Immature natural killer cell (primary cell): ENCODE measurements at regions not wholly inside any gene's neighbourhood (a gene's known extent, or its start where the extent isn't known, plus 50 kb on each side); places are given as distances from the start of the nearest gene placed in this dataset.
A peak's percentile ranks its signal among the peaks of the same experiment; 100 is the strongest.

ENCODE experiments used
- DNase-seq, 3 donors: peaks; one replicate each; pipeline ENCODE4 v3.0.0; 2022; ENCODE audit warnings: mixed read lengths in 1 of 3
- H3K27ac Mint-ChIP-seq, 6 donors: one replicate each; pipeline ENCODE4 v1.8.0; 2020; ENCODE audit warnings: mixed read lengths in 6 of 6, mild to moderate bottlenecking in 5 of 6, inconsistent platforms in 4 of 6, moderate library complexity in 3 of 6
- H3K27me3 Mint-ChIP-seq, 3 donors: one replicate each; pipeline ENCODE4 v1.8.0; 2020 to 2021; ENCODE audit warnings: low read depth in 3 of 3, mild to moderate bottlenecking in 3 of 3, mixed read lengths in 3 of 3, moderate library complexity in 3 of 3, inconsistent platforms in 1 of 3
- H3K36me3 Mint-ChIP-seq, 3 donors: one replicate each; pipeline ENCODE4 v1.8.0; 2020; ENCODE audit warnings: mixed read lengths in 3 of 3, inconsistent platforms in 2 of 3, mild to moderate bottlenecking in 2 of 3
- H3K4me1 Mint-ChIP-seq, 2 donors: one replicate each; pipeline ENCODE4 v1.8.0; 2020; ENCODE audit warnings: inconsistent platforms in 2 of 2, mild to moderate bottlenecking in 2 of 2, mixed read lengths in 2 of 2, moderate library complexity in 1 of 2
- H3K4me3 Mint-ChIP-seq, 5 donors: one replicate each; pipeline ENCODE4 v1.8.0; 2020; ENCODE audit warnings: mild to moderate bottlenecking in 5 of 5, mixed read lengths in 5 of 5, inconsistent platforms in 3 of 5, moderate library complexity in 3 of 5
- H3K9me3 Mint-ChIP-seq, 6 donors: one replicate each; pipeline ENCODE4 v1.8.0; 2020; ENCODE audit warnings: mild to moderate bottlenecking in 6 of 6, mixed read lengths in 6 of 6, inconsistent platforms in 4 of 6, moderate library complexity in 3 of 6

GRCh38 chr12:92439420-92439805 is 263.4 kb upstream of the PLEKHG7 start:
- Mint-ChIP-seq H3K9me3 (no peaks in the 10 kb centered on the region), H3K4me1 (peaks cover 7 to 24% of the 10 kb centered on the region in 2 donors), H3K36me3 (peaks cover 0 to 12% (median 0%) of the 10 kb centered on the region in 3 donors), H3K4me3 (no peak overlapping the region), H3K27ac (no peak overlapping the region), H3K27me3 (peaks cover 0 to 4% (median 4%) of the 10 kb centered on the region in 3 donors)
- no peak for DNase-seq

- peaks cover 0 to 12% (median 0%) of the 10 kb centered on the region in 3 donors for H3K36me3 Mint-ChIP-seq
- H3K27me3 Mint-ChIP-seq = peaks cover 0 to 4% (median 4%) of the 10 kb centered on the region in 3 donors
- peaks cover 7 to 29% of the 10 kb centered on the region in 2 donors for H3K4me1 Mint-ChIP-seq
- H3K27ac Mint-ChIP-seq = no peak overlapping the region
- no peaks in the 10 kb centered on the region for H3K9me3 Mint-ChIP-seq
- no peak for DNase-seq
- no peak overlapping the region for H3K4me3 Mint-ChIP-seq
These were observed 264.0 kb upstream of the PLEKHG7 start for GRCh38 chr12:92438641-92439419.

GRCh38 chr12:92437452-92437851 is 265.3 kb upstream of the PLEKHG7 start:
- DNase-seq = no peak
- Mint-ChIP-seq H3K27ac (no peak overlapping the region), H3K9me3 (no peaks in the 10 kb centered on the region), H3K4me3 (no peak overlapping the region), H3K36me3 (peaks cover 0 to 9% (median 0%) of the 10 kb centered on the region in 3 donors), H3K4me1 (peaks cover 6 to 29% of the 10 kb centered on the region in 2 donors), H3K27me3 (peaks cover 0 to 8% (median 4%) of the 10 kb centered on the region in 3 donors)

- Mint-ChIP-seq H3K27ac (no peak overlapping the region), H3K9me3 (no peaks in the 10 kb centered on the region), H3K4me3 (no peak overlapping the region), H3K36me3 (peaks cover 0 to 9% (median 0%) of the 10 kb centered on the region in 3 donors), H3K4me1 (peaks cover 11 to 35% of the 10 kb centered on the region in 2 donors), H3K27me3 (peaks cover 0 to 8% (median 1%) of the 10 kb centered on the region in 3 donors)
- DNase-seq = no peak
These were observed 265.9 kb upstream of the PLEKHG7 start for GRCh38 chr12:92436856-92437255.

- H3K27ac Mint-ChIP-seq = no peak overlapping the region
- peaks cover 0 to 9% (median 0%) of the 10 kb centered on the region in 3 donors for H3K36me3 Mint-ChIP-seq
- H3K4me3 Mint-ChIP-seq = no peak overlapping the region
- DNase-seq = no peak
- H3K9me3 Mint-ChIP-seq = no peaks in the 10 kb centered on the region
- H3K4me1 Mint-ChIP-seq = peaks cover 21 to 52% of the 10 kb centered on the region in 2 donors
- peaks cover 0 to 8% (median 1%) of the 10 kb centered on the region in 3 donors for H3K27me3 Mint-ChIP-seq
These were observed 268.2 kb upstream of the PLEKHG7 start for GRCh38 chr12:92434607-92435025.

GRCh38 chr12:92432724-92433441 is 269.9 kb upstream of the PLEKHG7 start:
- peaks cover 0 to 6% (median 1%) of the 10 kb centered on the region in 3 donors for H3K27me3 Mint-ChIP-seq
- no peak for DNase-seq
- H3K27ac Mint-ChIP-seq = peak overlapping the region in 2 of 6 donors; percentile 23 to 54
- peaks cover 21 to 61% of the 10 kb centered on the region in 2 donors for H3K4me1 Mint-ChIP-seq
- peaks cover 0 to 9% (median 0%) of the 10 kb centered on the region in 3 donors for H3K36me3 Mint-ChIP-seq
- H3K4me3 Mint-ChIP-seq = no peak overlapping the region
- H3K9me3 Mint-ChIP-seq = peaks cover 0 to 4% (median 0%) of the 10 kb centered on the region in 6 donors

- Mint-ChIP-seq H3K4me1 (peaks cover 16 to 66% of the 10 kb centered on the region in 2 donors), H3K36me3 (peaks cover 0 to 9% (median 0%) of the 10 kb centered on the region in 3 donors), H3K27ac (peak overlapping the region in 3 of 6 donors; percentile 38 to 73 (median 57)), H3K27me3 (peaks cover 0 to 3% (median 1%) of the 10 kb centered on the region in 3 donors), H3K4me3 (peak overlapping the region; percentile 15 to 79 (median 48)), H3K9me3 (peaks cover 0 to 4% (median 0%) of the 10 kb centered on the region in 6 donors)
- peak; percentile 39 to 58 (median 46) for DNase-seq
These were observed 271.6 kb upstream of the PLEKHG7 start for GRCh38 chr12:92431146-92431545.

GRCh38 chr12:92426332-92426731 is 276.5 kb upstream of the PLEKHG7 start:
- no peaks in the 10 kb centered on the region for H3K27me3 Mint-ChIP-seq
- peaks cover 0 to 4% (median 0%) of the 10 kb centered on the region in 6 donors for H3K9me3 Mint-ChIP-seq
- DNase-seq = no peak
- H3K36me3 Mint-ChIP-seq = no peaks in the 10 kb centered on the region
- peak overlapping the region in 2 of 6 donors; percentile 7 to 78 for H3K27ac Mint-ChIP-seq
- no peak overlapping the region for H3K4me3 Mint-ChIP-seq
- H3K4me1 Mint-ChIP-seq = peaks cover 7 to 35% of the 10 kb centered on the region in 2 donors

GRCh38 chr12:92425165-92425564 is 277.6 kb upstream of the PLEKHG7 start:
- no peak overlapping the region for H3K27ac Mint-ChIP-seq
- peaks cover 2 to 23% of the 10 kb centered on the region in 2 donors for H3K4me1 Mint-ChIP-seq
- peaks cover 0 to 4% (median 0%) of the 10 kb centered on the region in 6 donors for H3K9me3 Mint-ChIP-seq
- no peak overlapping the region for H3K4me3 Mint-ChIP-seq
- DNase-seq = no peak
- peaks cover 0 to 4% (median 3%) of the 10 kb centered on the region in 3 donors for H3K36me3 Mint-ChIP-seq
- no peaks in the 10 kb centered on the region for H3K27me3 Mint-ChIP-seq

- Mint-ChIP-seq H3K27me3 (no peaks in the 10 kb centered on the region), H3K36me3 (peaks cover 0 to 7% (median 4%) of the 10 kb centered on the region in 3 donors), H3K27ac (no peak overlapping the region), H3K4me3 (no peak overlapping the region), H3K9me3 (peaks cover 0 to 4% (median 0%) of the 10 kb centered on the region in 6 donors), H3K4me1 (peaks cover 2 to 21% of the 10 kb centered on the region in 2 donors)
- no peak for DNase-seq
These were observed 278.5 kb upstream of the PLEKHG7 start for GRCh38 chr12:92424338-92424737.

GRCh38 chr12:92421701-92422100 is 276.1 kb upstream of the BTG1 start:
- peaks cover 0 to 2% (median 0%) of the 10 kb centered on the region in 3 donors for H3K27me3 Mint-ChIP-seq
- peaks cover 0 to 7% (median 4%) of the 10 kb centered on the region in 3 donors for H3K36me3 Mint-ChIP-seq
- H3K27ac Mint-ChIP-seq = no peak overlapping the region
- H3K9me3 Mint-ChIP-seq = no peaks in the 10 kb centered on the region
- peaks cover 2 to 5% of the 10 kb centered on the region in 2 donors for H3K4me1 Mint-ChIP-seq
- DNase-seq = no peak
- no peak overlapping the region for H3K4me3 Mint-ChIP-seq

GRCh38 chr12:92421042-92421441 is 275.4 kb upstream of the BTG1 start:
- Mint-ChIP-seq H3K27ac (no peak overlapping the region), H3K27me3 (peaks cover 0 to 2% (median 2%) of the 10 kb centered on the region in 3 donors), H3K4me1 (peaks cover 2 to 4% of the 10 kb centered on the region in 2 donors), H3K9me3 (no peaks in the 10 kb centered on the region), H3K4me3 (no peak overlapping the region), H3K36me3 (peaks cover 0 to 7% (median 4%) of the 10 kb centered on the region in 3 donors)
- no peak for DNase-seq

- H3K36me3 Mint-ChIP-seq = peaks cover 0 to 7% (median 4%) of the 10 kb centered on the region in 3 donors
- no peak for DNase-seq
- H3K27ac Mint-ChIP-seq = no peak overlapping the region
- peaks cover 0 to 2% (median 2%) of the 10 kb centered on the region in 3 donors for H3K27me3 Mint-ChIP-seq
- peaks cover 6 to 14% of the 10 kb centered on the region in 2 donors for H3K4me1 Mint-ChIP-seq
- H3K9me3 Mint-ChIP-seq = no peaks in the 10 kb centered on the region
- no peak overlapping the region for H3K4me3 Mint-ChIP-seq
These were observed 273.6 kb upstream of the BTG1 start for GRCh38 chr12:92419201-92419600.

GRCh38 chr12:92418381-92418780 is 272.7 kb upstream of the BTG1 start:
- no peaks in the 10 kb centered on the region for H3K9me3 Mint-ChIP-seq
- H3K27ac Mint-ChIP-seq = no peak overlapping the region
- DNase-seq = no peak
- H3K4me3 Mint-ChIP-seq = no peak overlapping the region
- peaks cover 4 to 17% of the 10 kb centered on the region in 2 donors for H3K4me1 Mint-ChIP-seq
- peaks cover 0 to 2% (median 2%) of the 10 kb centered on the region in 3 donors for H3K27me3 Mint-ChIP-seq
- H3K36me3 Mint-ChIP-seq = peaks cover 0 to 7% (median 4%) of the 10 kb centered on the region in 3 donors
